GM19043 (cell line): ENCODE measurements at regions not wholly inside any gene's neighbourhood (a gene's known extent, or its start where the extent isn't known, plus 50 kb on each side); places are given as distances from the start of the nearest gene placed in this dataset.
"Not testable (repeated sequence)": the region's sequence is repeated elsewhere in the genome, so short reads cannot be mapped to it uniquely, and the experiment has no call there.

Experiments
- ATAC-seq: cut with Tn5 transposase; IDR thresholded peaks from one replicate; pipeline ENCODE4 v1.9.1; 2021; ENCODE audit warnings: low read depth; ENCODE audit not compliant: unreplicated experiment

- ATAC-seq: no peak
Observed at GRCh38 chr5:99773290-99773689, 761.9 kb upstream of the FAM174A start.

GRCh38 chr5:99771296-99771695 is 763.9 kb upstream of the FAM174A start:
- no peak for ATAC-seq

- no peak for ATAC-seq
Observed at GRCh38 chr5:99765011-99765410, 770.2 kb upstream of the FAM174A start.

- no peak for ATAC-seq
Observed at GRCh38 chr5:99763021-99763774, 772.0 kb upstream of the FAM174A start.

GRCh38 chr5:99747342-99747741 is 787.8 kb upstream of the FAM174A start:
- ATAC-seq: no peak

GRCh38 chr5:99733146-99733545 is 802.0 kb upstream of the FAM174A start:
- ATAC-seq: not testable (repeated sequence)

GRCh38 chr5:99730653-99731052 is 801.8 kb upstream of the CHD1 start:
- not testable (repeated sequence) for ATAC-seq

- ATAC-seq: no peak
Observed at GRCh38 chr5:99724732-99725290, 796.0 kb upstream of the CHD1 start.

GRCh38 chr5:99721506-99721905 is 792.7 kb upstream of the CHD1 start:
- no peak for ATAC-seq

GRCh38 chr5:99715921-99716320 is 787.1 kb upstream of the CHD1 start:
- no peak for ATAC-seq

GRCh38 chr5:99706160-99706559 is 777.4 kb upstream of the CHD1 start:
- ATAC-seq: no peak

- no peak for ATAC-seq
Observed at GRCh38 chr5:99702565-99702964, 773.8 kb upstream of the CHD1 start.

- no peak for ATAC-seq
Observed at GRCh38 chr5:99694884-99695283, 766.1 kb upstream of the CHD1 start.

GRCh38 chr5:99686538-99686937 is 757.7 kb upstream of the CHD1 start:
- ATAC-seq: no peak

- no peak for ATAC-seq
Observed at GRCh38 chr5:99675974-99676373, 747.2 kb upstream of the CHD1 start.

- no peak for ATAC-seq
Observed at GRCh38 chr5:99674101-99674500, 745.3 kb upstream of the CHD1 start.

GRCh38 chr5:99664972-99665371 is 736.2 kb upstream of the CHD1 start:
- no peak for ATAC-seq

GRCh38 chr5:99651298-99651697 is 722.5 kb upstream of the CHD1 start:
- no peak for ATAC-seq

GRCh38 chr5:99646011-99646647 is 717.3 kb upstream of the CHD1 start:
- no peak for ATAC-seq

- ATAC-seq: no peak
Observed at GRCh38 chr5:99644822-99645221, 716.0 kb upstream of the CHD1 start.

- ATAC-seq: no peak
Observed at GRCh38 chr5:99640646-99641045, 711.8 kb upstream of the CHD1 start.

GRCh38 chr5:99639905-99640304 is 711.1 kb upstream of the CHD1 start:
- no peak for ATAC-seq
